Fibroblast of lung (primary cell): ENCODE measurements at regions not wholly inside any gene's neighbourhood (a gene's known extent, or its start where the extent isn't known, plus 50 kb on each side); places are given as distances from the start of the nearest gene placed in this dataset.
A peak's percentile ranks its signal among the peaks of the same experiment; 100 is the strongest.

Experiments
- DNase-seq, 2 donors: peaks; one replicate each; pipeline versions ENCODE4 v3.0.0 to v3.0.0-alpha.2; 2010; ENCODE audit warnings: low read depth in 2 of 2
- H2AFZ ChIP-seq: 2 replicates; pipeline ENCODE4 v1.5.1; 2012; ENCODE audit warnings: low read length, control low read depth, inconsistent platforms
- H3K27ac ChIP-seq: 2 replicates; pipeline ENCODE4 v1.5.1; 2011; ENCODE audit warnings: low read length, control low read depth; ENCODE audit not compliant: insufficient read depth
- H3K27me3 ChIP-seq: 2 replicates; pipeline ENCODE4 v1.5.1; 2011; ENCODE audit warnings: mild to moderate bottlenecking, low read length; ENCODE audit not compliant: control insufficient read depth, insufficient read depth
- H3K36me3 ChIP-seq: 2 replicates; pipeline ENCODE4 v1.5.1; 2011; ENCODE audit warnings: low read length; ENCODE audit not compliant: control insufficient read depth, insufficient read depth
- H3K4me1 ChIP-seq: 2 replicates; pipeline ENCODE4 v1.5.1; 2011; ENCODE audit warnings: low read length; ENCODE audit not compliant: control insufficient read depth, insufficient read depth; ENCODE audit errors: extremely low read depth
- H3K4me2 ChIP-seq: 2 replicates; pipeline ENCODE4 v1.5.1; 2011; ENCODE audit warnings: low read length, control low read depth; ENCODE audit not compliant: insufficient read depth; ENCODE audit errors: extremely low read depth
- H3K4me3 ChIP-seq, 4 experiments: fragments of 200-600 bp in 1 of 4; sonication (generic) in 1 of 4; replicated peaks in 1 of 4; 2 replicates each; pipeline ENCODE4 v1.5.1; 2011 to 2016; ENCODE audit warnings: low read length in 4 of 4, low read depth in 3 of 4, mild to moderate bottlenecking in 3 of 4, control low read depth in 2 of 4, inconsistent platforms in 1 of 4, mixed read lengths in 1 of 4; ENCODE audit not compliant: insufficient read depth in 1 of 4; ENCODE audit errors: control extremely low read depth in 1 of 4
- H3K79me2 ChIP-seq: 2 replicates; pipeline ENCODE4 v1.5.1; 2012; ENCODE audit warnings: mild to moderate bottlenecking, low read length, inconsistent platforms; ENCODE audit not compliant: control insufficient read depth, insufficient read depth
- H3K9ac ChIP-seq: 2 replicates; pipeline ENCODE4 v1.5.1; 2011; ENCODE audit warnings: mild to moderate bottlenecking, low read length, control low read depth; ENCODE audit not compliant: insufficient read depth
- H3K9me3 ChIP-seq: 2 replicates; pipeline ENCODE4 v1.5.1; 2012; ENCODE audit warnings: low read depth, low read length; ENCODE audit not compliant: control insufficient read depth, insufficient read depth
- H4K20me1 ChIP-seq: 2 replicates; pipeline ENCODE4 v1.5.1; 2011; ENCODE audit warnings: low read length; ENCODE audit not compliant: control insufficient read depth, insufficient read depth; ENCODE audit errors: extremely low read depth
- EZH2 ChIP-seq: IDR thresholded peaks from 2 replicates; pipeline ENCODE4 v1.5.1; 2012; ENCODE audit warnings: low read length, control low read depth, mild to moderate bottlenecking; ENCODE audit errors: missing control alignments
- TF ChIP-seq, protein P1 (sequence below), 2 donors: IDR thresholded peaks in 1 of 2; conservative IDR thresholded peaks in 1 of 2; 1 replicate in 1 of 2; 2 replicates in 1 of 2; pipeline ENCODE4 v1.5.1; 2011 to 2012; ENCODE audit warnings: low read length in 2 of 2, control low read depth in 1 of 2, inconsistent platforms in 1 of 2, low read depth in 1 of 2, mild to moderate bottlenecking in 1 of 2

DNA sequence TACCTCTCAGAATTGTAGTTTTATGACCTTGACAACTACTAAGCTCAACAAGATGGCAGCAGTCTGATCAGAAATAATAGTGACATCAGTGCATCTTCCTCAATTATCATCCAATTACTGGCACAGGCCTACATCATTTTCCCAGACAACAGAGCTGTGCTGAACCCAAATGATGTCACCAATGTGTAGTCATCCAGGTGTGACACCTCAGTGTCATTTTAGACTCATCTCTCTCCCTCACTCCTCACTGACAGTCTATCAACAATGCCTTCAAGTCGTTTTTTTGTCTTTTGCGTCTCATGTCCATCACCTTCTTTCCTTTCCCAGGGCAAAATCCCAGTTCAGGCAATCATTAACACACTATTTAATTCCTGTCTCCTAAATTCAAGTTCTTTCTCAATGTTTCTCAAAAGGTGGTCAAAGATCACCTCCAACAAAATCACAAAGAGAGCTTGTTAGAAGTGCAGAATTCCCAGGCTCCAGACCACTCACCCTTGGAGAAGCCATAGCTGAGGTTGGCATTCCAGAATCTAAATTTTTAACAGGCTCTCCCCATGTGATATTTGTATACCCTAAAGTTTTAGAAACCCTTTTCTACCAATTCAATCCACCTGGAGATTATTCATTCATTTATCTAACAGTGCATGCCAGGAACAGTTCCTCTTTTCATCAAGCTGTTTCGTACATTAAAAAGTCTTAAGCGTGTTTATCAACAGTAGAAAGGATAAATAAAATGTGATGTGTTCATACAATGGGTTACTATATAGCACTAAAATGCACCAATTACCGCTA, 125.3 kb upstream of the KLF7 start:
- Histone ChIP-seq H4K20me1 (no peaks in the 10 kb centered on the region), H2AFZ (no peak overlapping the region), H3K9me3 (no peaks in the 10 kb centered on the region), H3K36me3 (no peaks in the 10 kb centered on the region), H3K4me1 (no peaks in the 10 kb centered on the region), H3K27ac (no peak overlapping the region), H3K79me2 (no peaks in the 10 kb centered on the region), H3K27me3 (no peaks in the 10 kb centered on the region), H3K9ac (no peak overlapping the region), H3K4me2 (no peak overlapping the region), H3K4me3 (no peak overlapping the region)
- TF ChIP-seq, protein P1, sequence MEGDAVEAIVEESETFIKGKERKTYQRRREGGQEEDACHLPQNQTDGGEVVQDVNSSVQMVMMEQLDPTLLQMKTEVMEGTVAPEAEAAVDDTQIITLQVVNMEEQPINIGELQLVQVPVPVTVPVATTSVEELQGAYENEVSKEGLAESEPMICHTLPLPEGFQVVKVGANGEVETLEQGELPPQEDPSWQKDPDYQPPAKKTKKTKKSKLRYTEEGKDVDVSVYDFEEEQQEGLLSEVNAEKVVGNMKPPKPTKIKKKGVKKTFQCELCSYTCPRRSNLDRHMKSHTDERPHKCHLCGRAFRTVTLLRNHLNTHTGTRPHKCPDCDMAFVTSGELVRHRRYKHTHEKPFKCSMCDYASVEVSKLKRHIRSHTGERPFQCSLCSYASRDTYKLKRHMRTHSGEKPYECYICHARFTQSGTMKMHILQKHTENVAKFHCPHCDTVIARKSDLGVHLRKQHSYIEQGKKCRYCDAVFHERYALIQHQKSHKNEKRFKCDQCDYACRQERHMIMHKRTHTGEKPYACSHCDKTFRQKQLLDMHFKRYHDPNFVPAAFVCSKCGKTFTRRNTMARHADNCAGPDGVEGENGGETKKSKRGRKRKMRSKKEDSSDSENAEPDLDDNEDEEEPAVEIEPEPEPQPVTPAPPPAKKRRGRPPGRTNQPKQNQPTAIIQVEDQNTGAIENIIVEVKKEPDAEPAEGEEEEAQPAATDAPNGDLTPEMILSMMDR (conservative IDR thresholded peaks at IDR 0.05 in 1 of 2, IDR thresholded peaks at IDR 0.05 in 1 of 2; ENCODE audit: low read depth in 1 of 2, low read length in 2 of 2), result no peak
- TF ChIP-seq EZH2, result no peak
- no peak for DNase-seq

DNA sequence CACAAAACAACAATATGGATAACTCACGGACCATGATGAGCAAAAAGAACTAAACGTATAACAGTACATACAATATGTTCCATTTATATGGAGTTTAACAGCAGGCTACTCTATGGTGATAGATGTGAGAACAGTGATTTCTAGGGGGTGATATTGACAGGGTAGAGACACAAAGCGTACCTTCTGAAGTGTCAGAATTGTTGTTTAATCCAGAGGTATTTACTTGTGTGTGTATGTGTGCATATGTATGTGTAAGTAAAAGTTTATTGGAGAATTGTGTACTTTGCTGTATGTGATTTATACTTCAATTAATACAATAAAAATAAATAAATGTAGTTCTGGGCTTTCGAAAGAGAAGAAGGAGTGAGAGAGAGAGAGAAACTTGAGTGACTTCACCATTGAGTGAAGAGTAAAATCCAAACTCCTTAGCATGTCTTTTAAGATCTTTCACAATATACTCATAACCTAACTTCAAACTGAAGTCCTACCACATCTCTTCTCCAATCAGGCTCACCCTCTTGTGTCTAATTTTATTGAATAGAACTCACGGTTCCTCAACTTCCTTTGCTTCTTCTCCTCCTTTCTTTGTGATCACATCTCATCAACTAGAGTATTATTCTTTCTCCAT, 126.0 kb upstream of the KLF7 start:
- Histone ChIP-seq H3K4me1 (no peaks in the 10 kb centered on the region), H3K4me2 (no peak overlapping the region), H3K9ac (no peak overlapping the region), H3K9me3 (no peaks in the 10 kb centered on the region), H4K20me1 (no peaks in the 10 kb centered on the region), H3K27ac (no peak overlapping the region), H3K36me3 (no peaks in the 10 kb centered on the region), H3K4me3 (no peak overlapping the region), H2AFZ (no peak overlapping the region), H3K79me2 (no peaks in the 10 kb centered on the region), H3K27me3 (no peaks in the 10 kb centered on the region)
- no peak for DNase-seq
- TF ChIP-seq, protein P1 (conservative IDR thresholded peaks at IDR 0.05 in 1 of 2, IDR thresholded peaks at IDR 0.05 in 1 of 2; ENCODE audit: low read depth in 1 of 2, low read length in 2 of 2), result no peak
- no peak for TF ChIP-seq EZH2

DNA sequence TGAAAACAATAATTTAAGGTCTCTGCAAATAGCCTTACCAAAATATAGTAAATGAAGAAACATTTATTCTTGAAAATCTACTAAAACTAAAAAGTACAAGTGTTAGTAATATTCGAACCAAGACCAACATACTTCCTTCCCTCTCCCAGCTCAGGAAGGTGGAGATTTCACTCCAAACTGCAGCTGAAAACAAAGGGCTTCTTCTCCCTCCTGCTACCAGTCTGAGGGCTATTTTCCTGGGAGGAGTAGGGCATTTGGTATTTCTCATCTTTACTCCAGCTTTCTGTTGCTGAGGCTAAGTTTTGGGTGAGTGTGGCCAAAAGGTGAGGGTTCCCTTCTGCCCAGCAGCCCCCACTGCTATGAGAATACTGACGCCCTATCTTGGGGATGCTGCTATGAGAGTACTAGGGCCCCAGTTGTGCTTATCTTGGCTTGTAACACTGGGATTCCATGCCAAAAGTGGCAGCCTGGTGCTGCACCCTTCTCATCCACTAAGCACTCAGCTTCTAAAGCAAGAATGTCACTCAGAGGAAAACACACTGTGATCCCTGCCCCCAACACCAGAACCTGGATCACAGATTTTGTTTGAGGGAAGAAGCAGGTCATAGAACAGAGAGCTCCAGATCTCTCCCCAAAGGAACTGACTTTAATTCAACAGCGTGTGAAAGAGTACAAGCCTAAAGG, 130.7 kb upstream of the KLF7 start:
- H3K9ac ChIP-seq, result no peak overlapping the region
- TF ChIP-seq EZH2, result no peak
- TF ChIP-seq, protein P1 (conservative IDR thresholded peaks at IDR 0.05 in 1 of 2, IDR thresholded peaks at IDR 0.05 in 1 of 2; ENCODE audit: low read depth in 1 of 2, low read length in 2 of 2), result no peak
- H3K27ac ChIP-seq, result no peak overlapping the region
- no peaks in the 10 kb centered on the region for H4K20me1 ChIP-seq
- no peaks in the 10 kb centered on the region for H3K4me1 ChIP-seq
- peak; percentile 11 to 24 for DNase-seq
- no peak overlapping the region for H2AFZ ChIP-seq
- H3K79me2 ChIP-seq, result no peaks in the 10 kb centered on the region
- no peak overlapping the region for H3K4me2 ChIP-seq
- no peaks in the 10 kb centered on the region for H3K9me3 ChIP-seq
- no peaks in the 10 kb centered on the region for H3K27me3 ChIP-seq
- H3K4me3 ChIP-seq, result no peak overlapping the region
- H3K36me3 ChIP-seq, result no peaks in the 10 kb centered on the region
